NB4 (cell line): ENCODE measurements at regions not wholly inside any gene's neighbourhood (a gene's known extent, or its start where the extent isn't known, plus 50 kb on each side); places are given as distances from the start of the nearest gene placed in this dataset.

Experiments
- DNase-seq: peaks from one replicate; pipeline ENCODE4 v3.0.0; 2010; ENCODE audit warnings: low read depth
- H3K4me3 ChIP-seq: one replicate; pipeline ENCODE4 v1.5.1; 2011; ENCODE audit warnings: mild to moderate bottlenecking, low read depth, low read length, moderate library complexity
- CTCF ChIP-seq: IDR thresholded peaks from one replicate; pipeline ENCODE4 v1.5.1; 2012; ENCODE audit warnings: low read depth, low read length
- MAX ChIP-seq: IDR thresholded peaks from 2 replicates; pipeline ENCODE4 v1.6.1; 2011; ENCODE audit warnings: low read depth, low read length
- MYC ChIP-seq: IDR thresholded peaks from 2 replicates; pipeline ENCODE4 v1.6.1; 2011; ENCODE audit warnings: low read depth, low read length
- POLR2A ChIP-seq: IDR thresholded peaks from 2 replicates; pipeline ENCODE4 v1.6.1; 2011; ENCODE audit warnings: mild to moderate bottlenecking; ENCODE audit not compliant: insufficient read length; ENCODE audit errors: extremely low read depth

DNA sequence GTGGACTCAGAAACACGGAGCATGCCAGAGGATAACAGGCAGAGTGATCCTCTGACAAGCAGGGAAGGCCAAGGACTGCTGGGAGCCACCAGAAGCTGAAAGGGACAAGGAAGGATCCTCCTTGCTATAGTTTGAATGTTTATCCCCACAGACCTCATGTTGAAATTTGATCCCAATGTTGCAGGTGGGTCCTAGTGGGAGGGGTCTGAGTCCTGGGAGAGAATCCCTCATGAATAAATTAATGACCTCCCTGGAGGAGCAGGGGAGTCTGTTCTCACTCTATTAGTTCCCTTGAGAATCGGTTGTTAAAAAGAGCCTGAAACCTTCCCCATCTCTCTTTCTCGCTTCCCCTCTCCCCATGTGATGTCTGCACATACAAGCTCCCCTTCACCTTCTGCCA is 124.4 kb downstream of the FBXO15 start:
- no peak for DNase-seq
- H3K4me3 ChIP-seq, result no peak overlapping the region
- no peak for TF ChIP-seq MAX
- TF ChIP-seq POLR2A, result no peak
- TF ChIP-seq CTCF, result no peak
- no peak for TF ChIP-seq MYC

DNA sequence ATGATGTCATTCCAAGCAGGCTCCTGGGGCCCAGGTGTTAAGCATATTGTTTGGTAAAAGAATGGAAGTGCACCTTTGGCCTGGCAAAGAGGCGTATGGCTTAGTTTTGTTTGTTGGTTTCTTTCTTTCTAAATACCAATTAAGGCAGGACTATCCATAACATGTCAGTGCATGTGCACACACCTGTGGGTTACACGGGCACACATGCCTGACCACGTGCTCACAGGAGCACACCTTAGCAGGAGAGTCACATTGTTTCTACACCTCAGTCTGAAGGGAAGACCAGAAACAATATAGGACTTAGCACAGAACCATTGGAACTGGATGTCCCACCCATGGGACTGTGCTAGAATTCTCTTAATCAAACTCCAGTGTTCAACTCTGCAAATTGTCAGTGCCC is 127.8 kb downstream of the FBXO15 start:
- no peak for DNase-seq
- H3K4me3 ChIP-seq, result no peak overlapping the region
- TF ChIP-seq POLR2A (no peak), MAX (peak; percentile 10; the same call in 1 of the 2 replicates)

GRCh38 chr18:74013955-74014354 is 133.7 kb downstream of the FBXO15 start:
- H3K4me3 ChIP-seq, result no peak overlapping the region
- TF ChIP-seq POLR2A (no peak), MYC (no peak), CTCF (no peak), MAX (no peak)
- peak; percentile 49 for DNase-seq

GRCh38 chr18:74012954-74013630 is 134.5 kb downstream of the FBXO15 start:
- H3K4me3 ChIP-seq, result no peak overlapping the region
- peak; percentile 22 for DNase-seq
- TF ChIP-seq POLR2A (no peak), CTCF (no peak), MYC (no peak), MAX (no peak)

GRCh38 chr18:74006143-74006542 is 141.5 kb downstream of the FBXO15 start:
- H3K4me3 ChIP-seq, result no peak overlapping the region
- TF ChIP-seq CTCF, result no peak
- TF ChIP-seq POLR2A, result no peak
- no peak for TF ChIP-seq MAX
- TF ChIP-seq MYC, result no peak
- DNase-seq, result no peak

DNA sequence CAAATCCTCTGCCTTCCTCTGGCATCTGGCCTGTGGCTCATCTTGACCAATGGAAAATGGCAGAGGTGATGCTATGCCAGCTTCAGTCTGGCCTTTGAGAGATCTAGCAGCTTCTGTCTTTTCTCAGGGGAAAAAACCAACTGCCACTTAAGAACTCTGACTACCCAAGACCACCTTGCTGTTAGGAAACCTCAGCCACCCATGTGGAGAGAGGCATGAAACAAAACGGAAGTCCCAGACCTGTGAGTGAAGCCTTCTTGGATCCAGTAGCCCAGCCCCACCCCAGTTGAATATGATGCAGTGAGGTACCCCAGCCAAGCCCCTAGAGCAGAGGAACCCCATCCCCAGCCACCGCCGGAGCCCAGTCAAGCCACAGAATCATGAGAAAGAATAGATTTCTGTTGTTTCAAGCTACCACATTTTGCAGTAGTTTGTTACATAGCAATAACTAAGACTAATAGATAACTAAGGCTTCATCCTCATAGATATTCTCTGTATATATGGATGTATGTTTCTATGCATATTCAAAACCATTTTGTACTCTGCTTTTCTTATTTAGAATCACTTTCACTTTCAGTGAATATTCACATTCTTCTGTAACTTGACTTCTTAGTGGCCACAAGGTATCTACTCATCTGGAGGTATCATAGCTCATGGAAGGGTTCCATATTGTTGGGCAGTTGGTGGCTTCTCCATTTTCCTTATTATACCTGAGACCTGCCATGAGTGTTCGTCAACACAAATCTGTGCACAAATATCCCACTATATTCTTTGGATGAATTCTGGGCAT is 142.1 kb downstream of the FBXO15 start:
- no peak for DNase-seq
- no peak overlapping the region for H3K4me3 ChIP-seq
- no peak for TF ChIP-seq CTCF
- TF ChIP-seq MAX, result no peak
- TF ChIP-seq MYC, result no peak
- no peak for TF ChIP-seq POLR2A
